Spleen (tissue), 11 donors: ENCODE measurements at regions not wholly inside any gene's neighbourhood (a gene's known extent, or its start where the extent isn't known, plus 50 kb on each side); places are given as distances from the start of the nearest gene placed in this dataset.

Experiments
- DNase-seq: peaks from one replicate; pipeline ENCODE4 v3.0.0-alpha.2; 2020
- H3K27ac ChIP-seq, 8 donors: fragments of 200-600 bp; sonication (generic) in 7 of 8; 1 replicate in 4 of 8; 2 replicates in 4 of 8; pipeline versions ENCODE4 v1.5.0 to v1.8.0; 2016 to 2021; ENCODE audit warnings: inconsistent platforms in 4 of 8, mild to moderate bottlenecking in 4 of 8, moderate library complexity in 1 of 8
- H3K27me3 ChIP-seq, 7 donors: fragments of 200-600 bp; sonication (generic) in 6 of 7; replicated peaks in 1 of 7; 1 replicate in 4 of 7; 2 replicates in 3 of 7; pipeline versions ENCODE4 v1.5.0 to v1.8.0; 2016 to 2021; ENCODE audit warnings: inconsistent platforms in 3 of 7, mild to moderate bottlenecking in 1 of 7
- H3K36me3 ChIP-seq, 6 donors: fragments of 200-600 bp; sonication (generic) in 5 of 6; 1 replicate in 4 of 6; 2 replicates in 2 of 6; pipeline versions ENCODE4 v1.5.0 to v1.8.0; 2016 to 2021; ENCODE audit warnings: inconsistent platforms in 2 of 6
- H3K4me1 ChIP-seq, 6 donors: fragments of 200-600 bp; sonication (generic) in 5 of 6; 1 replicate in 3 of 6; 2 replicates in 3 of 6; pipeline versions ENCODE4 v1.5.0 to v1.8.0; 2016 to 2021; ENCODE audit warnings: inconsistent platforms in 3 of 6
- H3K4me3 ChIP-seq, 8 donors: fragments of 200-600 bp; sonication (generic) in 7 of 8; 1 replicate in 4 of 8; 2 replicates in 4 of 8; pipeline versions ENCODE4 v1.5.0 to v1.8.0; 2016 to 2021; ENCODE audit warnings: inconsistent platforms in 4 of 8, mild to moderate bottlenecking in 4 of 8, moderate library complexity in 2 of 8
- H3K9me3 ChIP-seq, 8 donors: fragments of 200-600 bp; sonication (generic) in 7 of 8; 1 replicate in 4 of 8; 2 replicates in 4 of 8; pipeline versions ENCODE4 v1.5.0 to v1.8.0; 2016 to 2021; ENCODE audit warnings: inconsistent platforms in 4 of 8
- POLR2A ChIP-seq, 3 donors: fragments of 450-650 bp; IDR thresholded peaks; one replicate each; pipeline ENCODE4 v1.5.1; 2017; ENCODE audit warnings: antibody characterized with exemption in 3 of 3, mild to moderate bottlenecking in 1 of 3
- POLR2AphosphoS5 ChIP-seq, 3 donors: sonication (generic); formaldehyde crosslinking; IDR thresholded peaks; one replicate each; pipeline ENCODE4 v1.5.1; 2017; ENCODE audit warnings: antibody characterized with exemption in 3 of 3
- WGBS, 5 donors: extraction: QIAGEN DNeasy Blood & Tissue Kit in 3 of 5; methylation state at CpG; one replicate each; pipeline versions ENCODE4 v1.1.5 to v1.1.7; 2013 to 2018; 5-methylcytosine and 5-hydroxymethylcytosine counted together
- intact Hi-C: fragments of 100-400 bp; cut with DNase I; formaldehyde crosslinking; loops from one replicate; pipeline ENCODE4 v1.15.0; 2023; ENCODE audit warnings: low total_unique reads
- TF ChIP-seq, protein P1 (sequence below), 11 experiments: fragments of 200-600 bp in 7 of 11; fragments of 450-650 bp in 4 of 11; sonication (generic) in 4 of 11; IDR thresholded peaks in 8 of 11; conservative IDR thresholded peaks in 3 of 11; 1 replicate in 7 of 11; 2 replicates in 4 of 11; pipeline versions ENCODE4 v1.4.0 to v1.8.0; 2016 to 2021; ENCODE audit warnings: antibody characterized with exemption in 11 of 11, inconsistent platforms in 4 of 11, mild to moderate bottlenecking in 1 of 11
- donor health status: healthy with polysubstance abuse.
- donor health status: DM: no; HTN: no; CAD: no; lungs with moderate emphysema.
- donor health status: DM: no; HTN: no; CAD: no.
- donor health status: Bipolar disorder and iron deficiency.
- donor health status: healthy.
- donor health status: DM: no; HTN: no; CAD: no.
- donor health status: DM: yes; HTN: yes; CAD: no.

DNA sequence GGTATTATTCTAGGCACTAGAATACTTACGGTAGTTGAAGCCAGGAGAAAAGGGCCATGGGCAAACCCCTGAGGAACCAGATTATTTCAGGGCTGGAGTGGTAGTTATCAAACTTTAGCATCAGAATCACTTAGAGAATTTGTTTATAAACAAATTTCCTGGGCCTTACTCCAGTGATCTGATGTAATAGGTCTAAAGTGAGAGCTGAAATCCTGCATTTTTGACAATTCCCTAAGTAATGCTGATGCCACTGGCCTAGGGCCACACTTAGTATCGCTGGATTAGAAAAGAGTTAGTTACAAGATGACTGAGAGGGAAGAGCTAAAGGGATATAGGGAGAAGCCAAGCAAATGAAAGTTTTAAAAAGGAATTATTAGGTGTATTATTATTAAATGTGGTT, 412.5 kb upstream of the THRB start:
- no peak for TF ChIP-seq POLR2A (IDR thresholded peaks at IDR 0.05)
- TF ChIP-seq POLR2AphosphoS5 (IDR thresholded peaks at IDR 0.05), result no peak
- TF ChIP-seq, protein P1, sequence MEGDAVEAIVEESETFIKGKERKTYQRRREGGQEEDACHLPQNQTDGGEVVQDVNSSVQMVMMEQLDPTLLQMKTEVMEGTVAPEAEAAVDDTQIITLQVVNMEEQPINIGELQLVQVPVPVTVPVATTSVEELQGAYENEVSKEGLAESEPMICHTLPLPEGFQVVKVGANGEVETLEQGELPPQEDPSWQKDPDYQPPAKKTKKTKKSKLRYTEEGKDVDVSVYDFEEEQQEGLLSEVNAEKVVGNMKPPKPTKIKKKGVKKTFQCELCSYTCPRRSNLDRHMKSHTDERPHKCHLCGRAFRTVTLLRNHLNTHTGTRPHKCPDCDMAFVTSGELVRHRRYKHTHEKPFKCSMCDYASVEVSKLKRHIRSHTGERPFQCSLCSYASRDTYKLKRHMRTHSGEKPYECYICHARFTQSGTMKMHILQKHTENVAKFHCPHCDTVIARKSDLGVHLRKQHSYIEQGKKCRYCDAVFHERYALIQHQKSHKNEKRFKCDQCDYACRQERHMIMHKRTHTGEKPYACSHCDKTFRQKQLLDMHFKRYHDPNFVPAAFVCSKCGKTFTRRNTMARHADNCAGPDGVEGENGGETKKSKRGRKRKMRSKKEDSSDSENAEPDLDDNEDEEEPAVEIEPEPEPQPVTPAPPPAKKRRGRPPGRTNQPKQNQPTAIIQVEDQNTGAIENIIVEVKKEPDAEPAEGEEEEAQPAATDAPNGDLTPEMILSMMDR (IDR thresholded peaks at IDR 0.05 in 8 of 11, conservative IDR thresholded peaks at IDR 0.05 in 3 of 11), result no peak
- H3K27me3 ChIP-seq, result no peaks in the 10 kb centered on the region
- no peak overlapping the region for H3K4me3 ChIP-seq
- H3K4me1 ChIP-seq, result no peaks in the 10 kb centered on the region
- intact Hi-C loops, result no loop called here
- no peaks in the 10 kb centered on the region for H3K36me3 ChIP-seq
- WGBS, 5 donors, result 80 to 97% (median 90%) methylated on average over 2 of the region's 2 CpGs
- peaks cover 0 to 8% (median 0%) of the 10 kb centered on the region in 8 donors for H3K9me3 ChIP-seq
- no peak overlapping the region for H3K27ac ChIP-seq
- no peak for DNase-seq

DNA sequence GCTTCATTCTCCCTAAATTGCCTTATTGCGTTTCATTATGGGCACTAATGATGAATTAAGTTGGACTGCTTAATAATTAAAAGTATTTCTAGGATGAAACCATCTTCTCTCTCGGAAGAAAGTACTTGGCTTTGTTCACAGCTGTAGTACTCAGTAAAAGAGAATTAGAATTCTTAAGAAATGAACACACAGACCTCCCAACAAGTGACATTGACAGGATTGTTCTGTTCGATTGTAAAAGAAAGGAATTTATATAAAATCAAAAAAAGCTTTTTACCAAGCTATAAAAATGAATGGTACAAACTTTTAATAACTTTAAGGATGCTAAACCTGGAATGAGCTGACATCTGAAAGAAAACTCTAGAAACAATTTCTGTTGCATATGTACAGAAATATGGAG, 416.4 kb upstream of the THRB start:
- Histone ChIP-seq H3K27me3 (no peaks in the 10 kb centered on the region), H3K9me3 (peaks cover 0 to 3% (median 0%) of the 10 kb centered on the region in 8 donors), H3K27ac (no peak overlapping the region), H3K36me3 (no peaks in the 10 kb centered on the region), H3K4me3 (no peak overlapping the region), H3K4me1 (no peaks in the 10 kb centered on the region)
- intact Hi-C loops, result no loop called here
- no peak for TF ChIP-seq POLR2A (IDR thresholded peaks at IDR 0.05)
- TF ChIP-seq, protein P1 (IDR thresholded peaks at IDR 0.05 in 8 of 11, conservative IDR thresholded peaks at IDR 0.05 in 3 of 11), result no peak
- no peak for TF ChIP-seq POLR2AphosphoS5 (IDR thresholded peaks at IDR 0.05)
- DNase-seq, result no peak
- WGBS, 5 donors, result 63 to 87% (median 77%) methylated on average over 3 of the region's 3 CpGs

DNA sequence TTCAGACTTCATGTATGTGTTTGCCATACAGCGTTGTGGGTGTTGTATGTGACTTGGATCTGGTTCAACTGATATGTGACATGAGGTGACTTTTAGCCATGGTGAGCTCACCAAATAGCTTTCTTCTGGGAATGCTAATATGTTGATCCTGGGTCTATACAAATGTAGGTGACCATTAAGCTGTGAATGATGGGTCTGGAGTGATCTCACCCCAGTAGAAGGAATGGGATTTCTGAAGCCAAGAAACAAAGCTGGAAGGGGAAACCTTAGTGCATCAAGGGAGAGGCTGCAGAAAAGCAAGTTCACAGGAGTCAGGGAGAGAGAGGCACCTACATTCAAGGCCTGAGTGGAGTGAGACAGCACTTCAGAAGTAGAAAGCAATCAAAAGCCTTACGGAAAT, 421.0 kb upstream of the THRB start:
- Histone ChIP-seq H3K9me3 (no peaks in the 10 kb centered on the region), H3K4me1 (no peaks in the 10 kb centered on the region), H3K4me3 (no peak overlapping the region), H3K27ac (no peak overlapping the region), H3K36me3 (no peaks in the 10 kb centered on the region), H3K27me3 (no peaks in the 10 kb centered on the region)
- intact Hi-C loops, result no loop called here
- WGBS, 5 donors, result 87 to 95% (median 94%) methylated on average over 2 of the region's 2 CpGs
- TF ChIP-seq, protein P1 (IDR thresholded peaks at IDR 0.05 in 8 of 11, conservative IDR thresholded peaks at IDR 0.05 in 3 of 11), result no peak
- TF ChIP-seq POLR2AphosphoS5 (IDR thresholded peaks at IDR 0.05) (no peak), POLR2A (IDR thresholded peaks at IDR 0.05) (no peak)
- DNase-seq, result no peak

DNA sequence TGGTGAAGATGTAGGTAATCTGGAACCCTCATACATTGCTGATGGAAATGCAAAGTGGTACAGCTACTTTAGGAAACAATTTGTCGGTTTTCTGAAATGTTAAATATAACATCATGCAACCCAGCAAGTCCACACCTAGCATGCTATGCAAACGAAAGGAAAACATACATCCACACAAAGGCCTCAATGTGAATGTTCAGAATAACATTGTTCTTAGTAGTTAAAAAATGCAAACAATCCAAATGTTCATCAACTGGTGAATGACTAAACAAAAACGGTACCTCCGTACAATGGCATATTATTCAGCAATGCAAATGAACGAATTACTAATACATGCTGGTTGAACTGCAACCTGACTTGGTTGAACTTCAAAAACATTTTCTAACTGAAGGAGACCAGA, 423.3 kb upstream of the THRB start:
- H3K4me1 ChIP-seq, result no peaks in the 10 kb centered on the region
- DNase-seq, result no peak
- no peak overlapping the region for H3K4me3 ChIP-seq
- H3K27me3 ChIP-seq, result no peaks in the 10 kb centered on the region
- TF ChIP-seq, protein P1 (IDR thresholded peaks at IDR 0.05 in 8 of 11, conservative IDR thresholded peaks at IDR 0.05 in 3 of 11), result no peak
- TF ChIP-seq POLR2A (IDR thresholded peaks at IDR 0.05) (no peak), POLR2AphosphoS5 (IDR thresholded peaks at IDR 0.05) (no peak)
- intact Hi-C loops, result no loop called here
- WGBS, 5 donors, result 87 to 95% (median 91%) methylated on average over 5 of the region's 5 CpGs
- no peak overlapping the region for H3K27ac ChIP-seq
- H3K9me3 ChIP-seq, result no peaks in the 10 kb centered on the region
- no peaks in the 10 kb centered on the region for H3K36me3 ChIP-seq
